HUES6 (cell line): ENCODE measurements at regions not wholly inside any gene's neighbourhood (a gene's known extent, or its start where the extent isn't known, plus 50 kb on each side); places are given as distances from the start of the nearest gene placed in this dataset.

ENCODE experiments used
- H3K27ac ChIP-seq: 2 replicates; pipeline ENCODE4 v1.7.0; 2013; ENCODE audit warnings: low read depth, mild to moderate bottlenecking, low read length, inconsistent platforms
- H3K27me3 ChIP-seq: 2 replicates; pipeline ENCODE4 v1.6.1; 2013; ENCODE audit warnings: low read length; ENCODE audit not compliant: control insufficient read depth, insufficient read depth
- H3K36me3 ChIP-seq: 2 replicates; pipeline ENCODE4 v1.6.1; 2013; ENCODE audit warnings: low read length; ENCODE audit not compliant: control insufficient read depth, insufficient read depth
- H3K4me1 ChIP-seq: 2 replicates; pipeline ENCODE4 v1.6.1; 2013; ENCODE audit warnings: low read length; ENCODE audit not compliant: control insufficient read depth, insufficient read depth
- H3K4me3 ChIP-seq: 2 replicates; pipeline ENCODE4 v1.5.1; 2013; ENCODE audit warnings: low read depth, low read length
- H3K9ac ChIP-seq: one replicate; pipeline ENCODE4 v1.6.1; 2013; ENCODE audit warnings: mild to moderate bottlenecking, low read length
- H3K9me3 ChIP-seq: 2 replicates; pipeline ENCODE4 v1.6.1; 2013; ENCODE audit warnings: low read depth, low read length; ENCODE audit not compliant: control insufficient read depth, insufficient read depth

DNA sequence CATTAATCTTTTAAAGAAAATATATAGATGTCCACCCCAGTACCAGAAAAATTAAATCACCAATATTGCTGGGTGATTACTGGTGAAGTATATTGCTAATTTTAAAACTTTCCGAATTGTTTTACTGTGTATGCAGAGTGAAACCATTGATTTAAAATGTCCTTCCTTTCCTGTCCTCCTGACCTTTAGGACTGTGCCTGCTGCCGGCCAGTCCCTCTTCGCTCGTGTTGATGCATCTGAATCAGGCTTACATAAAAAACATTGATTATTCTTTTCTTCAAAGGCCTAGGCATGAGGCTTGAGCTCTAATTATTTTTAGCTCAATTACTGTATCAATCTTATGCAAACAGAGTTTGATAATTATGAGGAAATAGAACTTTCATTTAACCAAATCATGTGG, 1128.1 kb downstream of the BRINP3 start:
- Histone ChIP-seq H3K9ac (no peak overlapping the region), H3K4me1 (no peaks in the 10 kb centered on the region), H3K27ac (no peak overlapping the region), H3K9me3 (no peaks in the 10 kb centered on the region), H3K27me3 (no peaks in the 10 kb centered on the region), H3K4me3 (no peak overlapping the region), H3K36me3 (no peaks in the 10 kb centered on the region)

- H3K27me3 ChIP-seq: no peaks in the 10 kb centered on the region
- no peaks in the 10 kb centered on the region for H3K4me1 ChIP-seq
- H3K27ac ChIP-seq: no peak overlapping the region
- H3K9ac ChIP-seq: no peak overlapping the region
- H3K9me3 ChIP-seq: no peaks in the 10 kb centered on the region
- H3K36me3 ChIP-seq: no peaks in the 10 kb centered on the region
- H3K4me3 ChIP-seq: no peak overlapping the region
Measured at GRCh38 chr1:189350983-189351616, 1126.6 kb downstream of the BRINP3 start.

DNA sequence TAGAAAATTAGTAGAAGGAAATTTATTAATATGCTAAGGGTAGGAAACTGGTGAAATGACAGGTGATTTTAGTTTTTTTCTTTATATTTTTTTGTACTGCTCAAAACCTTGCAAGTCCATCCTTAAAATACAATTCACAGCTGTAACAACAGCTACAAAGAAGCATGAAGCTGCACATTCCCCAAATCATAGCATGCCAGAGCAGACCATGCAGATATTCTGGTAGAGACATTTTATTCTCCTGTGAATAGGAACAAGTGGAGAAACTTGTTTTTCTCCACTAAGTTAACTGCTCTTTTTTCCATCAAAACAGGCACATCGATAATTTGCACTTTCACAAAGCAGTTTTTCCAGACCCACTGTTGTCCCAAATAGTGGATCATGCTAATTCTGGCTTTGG, 1125.7 kb downstream of the BRINP3 start:
- Histone ChIP-seq H3K27me3 (no peaks in the 10 kb centered on the region), H3K9me3 (no peaks in the 10 kb centered on the region), H3K36me3 (no peaks in the 10 kb centered on the region), H3K4me3 (no peak overlapping the region), H3K27ac (no peak overlapping the region), H3K4me1 (no peaks in the 10 kb centered on the region), H3K9ac (no peak overlapping the region)

GRCh38 chr1:189356206-189356605, 1121.5 kb downstream of the BRINP3 start:
- Histone ChIP-seq H3K27me3 (no peaks in the 10 kb centered on the region), H3K27ac (no peak overlapping the region)

GRCh38 chr1:189357317-189357716, 1120.3 kb downstream of the BRINP3 start:
- no peaks in the 10 kb centered on the region for H3K36me3 ChIP-seq
- H3K9me3 ChIP-seq: no peaks in the 10 kb centered on the region
- no peak overlapping the region for H3K9ac ChIP-seq
- no peak overlapping the region for H3K27ac ChIP-seq
- no peak overlapping the region for H3K4me3 ChIP-seq
- H3K27me3 ChIP-seq: no peaks in the 10 kb centered on the region
- H3K4me1 ChIP-seq: no peaks in the 10 kb centered on the region

More at GRCh38 chr1:189356206-189356605, 1121.5 kb downstream of the BRINP3 start:
- Histone ChIP-seq H3K36me3 (no peaks in the 10 kb centered on the region), H3K9ac (no peak overlapping the region), H3K9me3 (no peaks in the 10 kb centered on the region), H3K4me1 (no peaks in the 10 kb centered on the region), H3K4me3 (no peak overlapping the region)

GRCh38 chr1:189369612-189370011, 1108.1 kb downstream of the BRINP3 start:
- Histone ChIP-seq H3K4me3 (no peak overlapping the region), H3K9me3 (no peaks in the 10 kb centered on the region), H3K27ac (no peak overlapping the region), H3K4me1 (no peaks in the 10 kb centered on the region), H3K27me3 (no peaks in the 10 kb centered on the region), H3K9ac (no peak overlapping the region), H3K36me3 (no peaks in the 10 kb centered on the region)

GRCh38 chr1:189374816-189375215, 1102.8 kb downstream of the BRINP3 start:
- no peaks in the 10 kb centered on the region for H3K27me3 ChIP-seq
- no peak overlapping the region for H3K27ac ChIP-seq
- H3K4me1 ChIP-seq: no peaks in the 10 kb centered on the region
- H3K36me3 ChIP-seq: no peaks in the 10 kb centered on the region
- 0 out of 2 replicates have a peak, but pooled peaks cover 3% of the 10 kb centered on the region for H3K9me3 ChIP-seq
- no peak overlapping the region for H3K9ac ChIP-seq
- no peak overlapping the region for H3K4me3 ChIP-seq

- Histone ChIP-seq H3K27me3 (no peaks in the 10 kb centered on the region), H3K4me1 (peaks cover 7% of the 10 kb centered on the region; the same call in 1 of the 2 replicates), H3K4me3 (no peak overlapping the region), H3K36me3 (no peaks in the 10 kb centered on the region), H3K9me3 (peaks cover 14% of the 10 kb centered on the region), H3K27ac (no peak overlapping the region), H3K9ac (no peak overlapping the region)
Measured at GRCh38 chr1:189405419-189405818, 1072.2 kb downstream of the BRINP3 start.

DNA sequence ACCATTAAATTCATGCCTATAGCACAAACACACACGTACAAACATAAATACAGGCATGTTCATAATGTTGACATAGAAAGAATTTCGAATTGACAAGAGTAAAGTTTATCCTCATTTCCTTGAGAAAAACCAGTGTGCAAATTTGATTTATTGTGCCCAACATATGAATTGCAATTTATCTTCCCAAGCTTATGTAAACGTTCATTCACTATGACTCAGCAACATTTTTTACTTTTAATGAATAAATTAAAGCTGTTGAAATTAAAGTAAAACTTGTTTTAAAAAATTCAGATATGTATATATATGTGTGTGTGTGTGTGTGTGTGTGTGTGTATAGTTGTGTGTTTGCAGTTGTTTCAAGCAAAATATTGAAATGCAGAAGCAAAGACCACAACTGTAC, 1067.9 kb downstream of the BRINP3 start:
- Histone ChIP-seq H3K4me3 (no peak overlapping the region), H3K9me3 (peaks cover 6% of the 10 kb centered on the region), H3K27ac (no peak overlapping the region), H3K4me1 (peaks cover 7% of the 10 kb centered on the region; the same call in 1 of the 2 replicates), H3K27me3 (no peaks in the 10 kb centered on the region), H3K36me3 (no peaks in the 10 kb centered on the region), H3K9ac (no peak overlapping the region)

GRCh38 chr1:189424746-189425331, 1052.8 kb downstream of the BRINP3 start:
- H3K9me3 ChIP-seq: no peaks in the 10 kb centered on the region
- H3K27me3 ChIP-seq: no peaks in the 10 kb centered on the region
- H3K4me3 ChIP-seq: no peak overlapping the region
- H3K4me1 ChIP-seq: no peaks in the 10 kb centered on the region
- no peak overlapping the region for H3K27ac ChIP-seq
- no peaks in the 10 kb centered on the region for H3K36me3 ChIP-seq
- no peak overlapping the region for H3K9ac ChIP-seq

DNA sequence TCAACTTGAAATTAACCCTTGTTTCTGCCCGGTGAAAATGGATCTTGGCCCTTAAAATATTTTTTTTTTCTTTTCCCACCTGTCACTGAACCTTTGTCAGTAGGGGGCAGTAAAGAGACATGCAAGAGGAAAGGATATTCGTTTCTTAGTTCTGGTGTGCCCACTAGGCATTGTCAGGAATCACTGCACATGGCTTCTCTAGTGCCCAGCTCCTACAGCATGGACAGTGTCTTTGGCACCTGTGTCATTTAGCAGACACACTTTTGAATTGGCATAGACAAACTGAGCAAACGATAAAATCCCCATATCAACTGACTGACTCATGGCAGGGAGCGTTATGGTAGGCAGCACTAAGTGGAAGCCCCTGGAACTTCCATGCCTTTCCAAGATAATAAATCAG, 1048.1 kb downstream of the BRINP3 start:
- H3K4me3 ChIP-seq: no peak overlapping the region
- no peaks in the 10 kb centered on the region for H3K9me3 ChIP-seq
- no peak overlapping the region for H3K9ac ChIP-seq

More for the DNA sequence above, 1048.1 kb downstream of the BRINP3 start:
- Histone ChIP-seq H3K4me1 (no peaks in the 10 kb centered on the region), H3K27me3 (no peaks in the 10 kb centered on the region), H3K36me3 (no peaks in the 10 kb centered on the region), H3K27ac (no peak overlapping the region)
